ENCODE measurements at regions not wholly inside any gene's neighbourhood (a gene's known extent, or its start where the extent isn't known, plus 50 kb on each side); places are given as distances from the start of the nearest gene placed in this dataset.

DNA sequence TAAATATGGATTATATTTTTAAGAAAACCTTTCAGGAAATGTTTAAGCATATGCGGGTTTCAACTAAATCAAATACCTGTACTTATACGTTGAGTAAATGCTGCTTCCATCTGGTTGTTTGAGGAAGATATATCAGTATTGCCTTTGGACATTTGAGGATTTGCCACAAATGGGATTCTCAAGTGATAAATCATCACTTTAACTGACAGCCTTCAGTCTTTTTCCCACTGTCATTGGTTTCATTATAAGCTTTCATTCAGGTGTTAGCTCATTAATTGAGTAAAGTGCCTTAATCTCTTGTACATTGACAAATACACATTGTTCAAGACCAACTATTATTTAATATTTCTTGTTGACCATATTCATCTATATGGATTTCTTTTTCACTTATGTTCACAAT lies 217.2 kb downstream of the EDEM1 start:
- TF ChIP-seq CTCF (conservative IDR thresholded peaks at IDR 0.05; ENCODE audit: low read length) (no peak), EZH2phosphoT487 (IDR thresholded peaks at IDR 0.05; ENCODE audit: borderline replicate concordance, low read depth, low read length) (no peak)

Data from OCI-LY7 (cell line).